GM23248 (cell line): ENCODE measurements at regions not wholly inside any gene's neighbourhood (a gene's known extent, or its start where the extent isn't known, plus 50 kb on each side); places are given as distances from the start of the nearest gene placed in this dataset.

Source experiments
- DNase-seq: peaks from one replicate; pipeline ENCODE4 v3.0.0-alpha.2; 2015
- H2AFZ ChIP-seq: fragments of 200-600 bp; sonication (generic); 2 replicates; pipeline ENCODE4 v1.6.1; 2016; ENCODE audit warnings: antibody characterized with exemption
- H3F3A ChIP-seq: fragments of 200-600 bp; sonication (generic); 2 replicates; pipeline ENCODE4 v1.6.1; 2016; ENCODE audit warnings: mild to moderate bottlenecking, antibody characterized with exemption, mixed run types; ENCODE audit not compliant: insufficient read depth
- H3K27ac ChIP-seq: fragments of 200-600 bp; sonication (generic); 2 replicates; pipeline ENCODE4 v1.5.1; 2016; ENCODE audit warnings: mild to moderate bottlenecking
- H3K27me3 ChIP-seq: fragments of 200-600 bp; sonication (generic); replicated peaks from 2 replicates; pipeline ENCODE4 v1.6.1; 2016; ENCODE audit warnings: mild to moderate bottlenecking; ENCODE audit not compliant: insufficient read depth
- H3K36me3 ChIP-seq: fragments of 200-600 bp; sonication (generic); 2 replicates; pipeline ENCODE4 v1.6.1; 2016; ENCODE audit warnings: low read depth, mild to moderate bottlenecking
- H3K4me1 ChIP-seq: fragments of 200-600 bp; sonication (generic); 2 replicates; pipeline ENCODE4 v1.6.1; 2016; ENCODE audit warnings: mild to moderate bottlenecking; ENCODE audit not compliant: insufficient read depth
- H3K4me2 ChIP-seq: fragments of 200-600 bp; sonication (generic); one replicate; pipeline ENCODE4 v1.6.1; 2016; ENCODE audit warnings: mild to moderate bottlenecking; ENCODE audit not compliant: unreplicated experiment
- H3K4me3 ChIP-seq: fragments of 200-600 bp; sonication (generic); 2 replicates; pipeline ENCODE4 v1.5.1; 2016; ENCODE audit warnings: mild to moderate bottlenecking
- H3K79me2 ChIP-seq: fragments of 200-600 bp; sonication (generic); 2 replicates; pipeline ENCODE4 v1.6.1; 2016; ENCODE audit warnings: mild to moderate bottlenecking; ENCODE audit not compliant: insufficient read depth
- H3K9ac ChIP-seq: fragments of 200-600 bp; sonication (generic); 2 replicates; pipeline ENCODE4 v1.6.1; 2016; ENCODE audit warnings: mild to moderate bottlenecking
- H3K9me2 ChIP-seq: fragments of 200-600 bp; sonication (generic); 2 replicates; pipeline ENCODE4 v1.6.1; 2016; ENCODE audit warnings: mixed run types, mild to moderate bottlenecking, moderate library complexity; ENCODE audit not compliant: insufficient read depth
- H3K9me3 ChIP-seq: fragments of 200-600 bp; sonication (generic); one replicate; pipeline ENCODE4 v1.6.1; 2017; ENCODE audit warnings: low read depth
- H4K20me1 ChIP-seq: fragments of 200-600 bp; sonication (generic); 2 replicates; pipeline ENCODE4 v1.6.0; 2016; ENCODE audit not compliant: insufficient read depth
- EZH2 ChIP-seq: fragments of 200-600 bp; sonication (generic); IDR thresholded peaks from 2 replicates; pipeline ENCODE4 v1.6.1; 2018; ENCODE audit warnings: antibody characterized with exemption, mild to moderate bottlenecking; ENCODE audit not compliant: insufficient read depth, poor library complexity, severe bottlenecking
- EZH2phosphoT487 ChIP-seq: fragments of 200-600 bp; sonication (generic); IDR thresholded peaks from 2 replicates; pipeline ENCODE4 v1.6.1; 2018; ENCODE audit warnings: antibody characterized with exemption, moderate library complexity, mild to moderate bottlenecking, low read depth; ENCODE audit not compliant: insufficient read depth
- WGBS, 2 experiments: methylation state at CpG; one replicate each; pipeline ENCODE4 v1.1.6; 2015 to 2017; ENCODE audit warnings: low lambda C conversion rate in 2 of 2, low coverage in 1 of 2; ENCODE audit errors: missing lambda C conversion rate in 2 of 2; 5-methylcytosine and 5-hydroxymethylcytosine counted together
- in situ Hi-C: fragments of 300-500 bp; cut with MboI; formaldehyde crosslinking; loops from 2 replicates; pipeline ENCODE4 v1.15.0; 2020

DNA sequence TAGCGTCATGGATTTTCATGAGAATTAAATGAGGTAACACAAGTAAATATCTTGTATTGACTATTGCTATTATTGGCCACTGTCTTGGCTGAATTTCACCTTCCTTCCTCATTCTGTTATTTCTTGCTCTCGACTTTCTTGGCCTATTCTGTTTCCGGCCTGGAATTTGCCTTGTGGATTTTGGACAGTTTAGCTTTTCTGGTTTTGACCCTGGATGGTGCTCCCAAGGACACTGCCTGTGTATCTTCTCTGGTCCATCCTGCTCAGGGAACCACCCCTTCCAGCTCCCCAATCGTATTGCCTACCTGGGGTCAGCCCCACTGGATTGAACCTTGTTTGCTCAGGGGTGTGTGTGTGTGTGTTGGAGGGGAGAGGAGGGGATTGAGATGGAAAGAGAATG lies 376.2 kb upstream of the C2CD4B start:
- H3K9me3 ChIP-seq: no peaks in the 10 kb centered on the region
- H3K9me2 ChIP-seq: no peaks in the 10 kb centered on the region
- no peak for TF ChIP-seq EZH2phosphoT487
- in situ Hi-C loops: no loop called here
- no peak overlapping the region for H2AFZ ChIP-seq
- no peak overlapping the region for H3K4me3 ChIP-seq
- H3K4me2 ChIP-seq: no peak overlapping the region
- H3K27me3 ChIP-seq: no peaks in the 10 kb centered on the region
- no peak for DNase-seq
- H3K4me1 ChIP-seq: peaks cover 11% of the 10 kb centered on the region
- 0 out of 2 replicates have a peak, but pooled peaks cover 8% of the 10 kb centered on the region for H3F3A ChIP-seq
- no peak overlapping the region for H3K27ac ChIP-seq
- no peak overlapping the region for H3K9ac ChIP-seq
- H3K36me3 ChIP-seq: no peaks in the 10 kb centered on the region
- 84 to 88% methylated on average over 4 of the region's 4 CpGs for WGBS, 2 experiments
- H4K20me1 ChIP-seq: no peaks in the 10 kb centered on the region
- peaks cover 22% of the 10 kb centered on the region for H3K79me2 ChIP-seq

DNA sequence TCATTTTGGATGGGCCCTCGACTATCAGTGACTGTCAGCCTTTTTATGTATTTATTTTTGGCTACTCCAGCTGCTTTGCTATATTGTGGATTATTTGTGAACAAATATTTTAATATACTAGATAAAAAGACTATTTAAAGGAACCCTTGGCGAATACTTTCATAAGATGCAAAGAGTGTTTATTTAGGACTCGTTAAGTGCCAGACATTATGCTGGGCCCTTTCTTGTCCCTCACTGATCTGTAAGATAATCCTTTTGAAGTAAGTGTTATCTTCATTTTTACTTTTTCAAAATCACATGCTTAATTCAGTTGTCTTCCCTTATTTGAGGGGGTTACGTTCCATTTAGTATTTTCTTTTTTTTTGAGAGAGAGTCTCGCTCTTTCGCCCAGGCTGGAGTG lies 376.8 kb upstream of the C2CD4B start:
- H3K4me2 ChIP-seq: no peak overlapping the region
- in situ Hi-C loops: no loop called here
- peaks cover 20% of the 10 kb centered on the region for H3K79me2 ChIP-seq
- H4K20me1 ChIP-seq: no peaks in the 10 kb centered on the region
- TF ChIP-seq EZH2phosphoT487 (no peak), EZH2 (no peak)
- no peaks in the 10 kb centered on the region for H3K9me2 ChIP-seq
- no peaks in the 10 kb centered on the region for H3K9me3 ChIP-seq
- H3K4me1 ChIP-seq: peaks cover 16% of the 10 kb centered on the region
- 0 out of 2 replicates have a peak, but pooled peaks cover 10% of the 10 kb centered on the region for H3F3A ChIP-seq
- no peak overlapping the region for H3K9ac ChIP-seq
- 90 to 91% methylated on average over 6 of the region's 6 CpGs for WGBS, 2 experiments
- no peak overlapping the region for H3K4me3 ChIP-seq
- DNase-seq: no peak
- H3K36me3 ChIP-seq: no peaks in the 10 kb centered on the region
- H3K27me3 ChIP-seq: no peaks in the 10 kb centered on the region
- no peak overlapping the region for H2AFZ ChIP-seq
- no peak overlapping the region for H3K27ac ChIP-seq

DNA sequence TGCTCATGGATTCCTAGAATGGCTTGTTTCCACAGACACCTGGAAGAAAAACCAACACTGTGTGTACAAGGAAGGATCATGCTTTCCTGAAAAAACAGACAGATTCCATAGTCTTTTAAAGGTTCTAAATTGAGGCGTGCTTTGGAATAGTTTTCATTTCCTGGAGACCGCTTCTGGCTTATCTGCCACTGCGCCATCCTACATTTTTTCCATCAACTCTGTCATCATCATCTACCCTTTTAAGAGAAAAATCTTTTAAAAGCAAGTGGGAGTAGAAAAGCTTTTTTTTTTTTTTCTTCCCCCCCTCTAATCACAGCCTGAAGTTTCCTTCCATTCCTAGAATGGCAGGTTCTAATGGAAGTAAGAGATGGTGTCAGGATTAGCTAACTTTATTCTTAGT lies 379.4 kb upstream of the C2CD4B start:
- 97 to 99% methylated on average over 3 of the region's 3 CpGs for WGBS, 2 experiments
- no peaks in the 10 kb centered on the region for H3K27me3 ChIP-seq
- H3K79me2 ChIP-seq: peaks cover 31% of the 10 kb centered on the region
- no peak overlapping the region for H2AFZ ChIP-seq
- H3K9ac ChIP-seq: no peak overlapping the region
- no peaks in the 10 kb centered on the region for H4K20me1 ChIP-seq
- no peaks in the 10 kb centered on the region for H3K9me2 ChIP-seq
- no peaks in the 10 kb centered on the region for H3K9me3 ChIP-seq
- H3K4me1 ChIP-seq: peaks cover 16% of the 10 kb centered on the region
- H3F3A ChIP-seq: peaks cover 13% of the 10 kb centered on the region; the same call in 1 of the 2 replicates
- no peak for DNase-seq
- no peak overlapping the region for H3K4me2 ChIP-seq
- H3K4me3 ChIP-seq: no peak overlapping the region
- H3K27ac ChIP-seq: no peak overlapping the region
- in situ Hi-C loops: no loop called here
- TF ChIP-seq EZH2phosphoT487 (no peak), EZH2 (no peak)
- H3K36me3 ChIP-seq: no peaks in the 10 kb centered on the region

DNA sequence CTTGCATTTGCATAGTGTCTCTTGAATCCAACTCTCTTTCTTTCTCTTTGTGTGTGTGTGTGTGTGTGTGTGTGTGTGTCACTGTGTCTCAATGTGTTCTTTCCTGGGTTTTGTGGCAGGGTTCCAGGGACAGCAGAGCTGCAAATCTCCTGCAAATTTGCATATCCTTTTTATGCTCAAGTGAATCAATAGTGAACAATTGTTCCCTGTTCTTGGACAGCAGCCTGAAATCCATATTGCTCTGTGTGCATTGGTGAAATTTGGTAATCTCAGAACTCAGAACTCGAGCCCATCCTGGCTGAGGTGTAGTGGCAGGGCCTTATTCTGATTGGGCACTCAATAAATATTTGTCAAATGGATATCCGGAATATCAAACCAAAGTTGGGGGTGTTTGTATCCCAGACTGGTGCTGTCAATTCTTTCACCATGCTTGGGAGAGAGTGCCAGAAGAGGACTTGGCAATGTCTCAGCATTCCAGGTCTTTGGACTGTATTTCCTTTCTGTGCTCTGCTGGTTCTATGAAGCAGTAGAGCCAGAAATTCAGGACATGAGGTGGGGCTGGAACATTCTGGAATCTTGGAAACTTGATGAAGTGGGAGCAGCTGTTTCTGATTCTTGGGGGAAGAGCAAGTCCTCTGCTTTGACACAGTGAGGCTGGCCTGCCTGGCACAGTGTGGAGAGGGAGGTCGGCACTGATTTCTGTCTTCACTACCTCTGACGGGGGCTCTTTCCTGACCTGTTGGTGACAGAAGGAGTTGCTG lies 380.6 kb upstream of the C2CD4B start:
- Histone ChIP-seq H3K4me2 (peak overlapping the region; percentile 51), H3K9me3 (no peaks in the 10 kb centered on the region), H3K4me3 (peak overlapping the region; percentile 16), H4K20me1 (no peaks in the 10 kb centered on the region), H3K27me3 (no peaks in the 10 kb centered on the region), H3K9me2 (no peaks in the 10 kb centered on the region), H2AFZ (peak overlapping the region; percentile 15; the same call in 1 of the 2 replicates), H3K36me3 (no peaks in the 10 kb centered on the region), H3K27ac (no peak overlapping the region), H3F3A (peaks cover 18% of the 10 kb centered on the region; the same call in 1 of the 2 replicates), H3K79me2 (peaks cover 30% of the 10 kb centered on the region), H3K4me1 (peaks cover 26% of the 10 kb centered on the region), H3K9ac (no peak overlapping the region)
- DNase-seq: peak; percentile 58
- in situ Hi-C loops: no loop called here
- 15 to 21% methylated on average over 4 of the region's 4 CpGs for WGBS, 2 experiments
- TF ChIP-seq EZH2phosphoT487 (no peak), EZH2 (no peak)

DNA sequence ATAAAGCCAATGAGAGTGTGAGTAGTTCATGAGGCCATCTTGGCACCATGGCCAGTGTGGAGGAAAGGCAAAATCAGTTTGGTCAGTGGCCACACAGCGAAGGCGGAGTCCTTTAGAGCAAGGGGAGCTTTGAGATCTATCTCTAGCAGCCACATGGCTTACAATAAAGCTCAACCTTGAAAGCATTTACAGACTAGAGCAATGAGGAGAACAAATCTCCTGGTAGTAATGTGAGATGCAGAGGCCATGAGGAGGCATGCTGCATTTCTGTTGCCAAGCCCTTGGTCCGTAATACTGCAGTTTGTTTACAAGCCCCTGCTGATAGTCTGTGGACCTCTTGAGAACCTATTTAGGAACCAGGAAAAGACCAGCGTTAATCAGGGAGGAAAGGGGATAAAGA lies 381.5 kb upstream of the C2CD4B start:
- no peak overlapping the region for H3K9ac ChIP-seq
- H3K4me1 ChIP-seq: peaks cover 26% of the 10 kb centered on the region
- no peaks in the 10 kb centered on the region for H3K36me3 ChIP-seq
- no peak overlapping the region for H3K4me2 ChIP-seq
- TF ChIP-seq EZH2: no peak
- TF ChIP-seq EZH2phosphoT487: no peak
- H3K27me3 ChIP-seq: no peaks in the 10 kb centered on the region
- no peaks in the 10 kb centered on the region for H3K9me2 ChIP-seq
- no peak for DNase-seq
- H3K4me3 ChIP-seq: no peak overlapping the region
- peaks cover 18% of the 10 kb centered on the region; the same call in 1 of the 2 replicates for H3F3A ChIP-seq
- H3K27ac ChIP-seq: no peak overlapping the region
- H2AFZ ChIP-seq: no peak overlapping the region
- H3K79me2 ChIP-seq: peaks cover 33% of the 10 kb centered on the region
- WGBS, 2 experiments: 73 to 80% methylated on average over 4 of the region's 4 CpGs
- in situ Hi-C loops: no loop called here
- H3K9me3 ChIP-seq: no peaks in the 10 kb centered on the region
- H4K20me1 ChIP-seq: no peaks in the 10 kb centered on the region
